D721Med (cell line): ENCODE measurements at regions not wholly inside any gene's neighbourhood (a gene's known extent, or its start where the extent isn't known, plus 50 kb on each side); places are given as distances from the start of the nearest gene placed in this dataset.

Experiments
- DNase-seq: peaks from one replicate; pipeline ENCODE4 v3.0.0; 2011; ENCODE audit warnings: low spot score; ENCODE audit not compliant: insufficient read length
- FAIRE-seq: peaks from 2 replicates; lab custom pipeline; 2011; peaks lifted over from hg19 to GRCh38; lab: Jason Lieb, UNC
- CTCF ChIP-seq: IDR thresholded peaks from 2 replicates; pipeline ENCODE4 v1.5.1; 2012; ENCODE audit warnings: mild to moderate bottlenecking, control low read depth; ENCODE audit not compliant: insufficient read depth; ENCODE audit errors: missing control alignments

- DNase-seq = no peak
- no peak for TF ChIP-seq CTCF
- no peak for FAIRE-seq
Observed at GRCh38 chr13:22152751-22153150, 481.9 kb downstream of the FGF9 start.

- FAIRE-seq = no peak
- TF ChIP-seq CTCF = no peak
Observed at GRCh38 chr13:22154041-22154440, 483.2 kb downstream of the FGF9 start.

DNA sequence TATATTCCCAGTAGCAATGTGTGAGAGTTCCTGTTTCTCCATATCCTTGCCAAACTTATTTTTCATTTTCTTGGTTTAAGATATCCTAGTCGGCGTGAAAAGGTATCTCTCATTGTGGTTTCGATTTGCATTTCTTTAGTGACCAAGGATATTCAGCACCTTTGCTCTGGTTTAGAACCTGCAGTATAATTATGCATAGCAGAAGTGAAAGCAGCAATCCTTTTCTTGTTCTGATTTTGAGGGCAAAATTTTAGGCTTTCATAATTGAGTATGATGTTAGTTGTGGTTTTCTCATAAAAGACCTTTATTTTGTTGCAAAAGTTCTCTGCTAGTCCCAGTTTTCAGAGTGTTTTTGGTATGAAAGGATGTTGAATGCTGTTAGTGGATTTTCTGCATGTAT is 491.0 kb downstream of the FGF9 start:
- no peak for FAIRE-seq

More at GRCh38 chr13:22154041-22154440, 483.2 kb downstream of the FGF9 start:
- DNase-seq = no peak

GRCh38 chr13:22162889-22163288 is 492.0 kb downstream of the FGF9 start:
- DNase-seq (no peak), FAIRE-seq (no peak)
- TF ChIP-seq CTCF = no peak

More for the DNA sequence above, 491.0 kb downstream of the FGF9 start:
- no peak for DNase-seq
- TF ChIP-seq CTCF = no peak

DNA sequence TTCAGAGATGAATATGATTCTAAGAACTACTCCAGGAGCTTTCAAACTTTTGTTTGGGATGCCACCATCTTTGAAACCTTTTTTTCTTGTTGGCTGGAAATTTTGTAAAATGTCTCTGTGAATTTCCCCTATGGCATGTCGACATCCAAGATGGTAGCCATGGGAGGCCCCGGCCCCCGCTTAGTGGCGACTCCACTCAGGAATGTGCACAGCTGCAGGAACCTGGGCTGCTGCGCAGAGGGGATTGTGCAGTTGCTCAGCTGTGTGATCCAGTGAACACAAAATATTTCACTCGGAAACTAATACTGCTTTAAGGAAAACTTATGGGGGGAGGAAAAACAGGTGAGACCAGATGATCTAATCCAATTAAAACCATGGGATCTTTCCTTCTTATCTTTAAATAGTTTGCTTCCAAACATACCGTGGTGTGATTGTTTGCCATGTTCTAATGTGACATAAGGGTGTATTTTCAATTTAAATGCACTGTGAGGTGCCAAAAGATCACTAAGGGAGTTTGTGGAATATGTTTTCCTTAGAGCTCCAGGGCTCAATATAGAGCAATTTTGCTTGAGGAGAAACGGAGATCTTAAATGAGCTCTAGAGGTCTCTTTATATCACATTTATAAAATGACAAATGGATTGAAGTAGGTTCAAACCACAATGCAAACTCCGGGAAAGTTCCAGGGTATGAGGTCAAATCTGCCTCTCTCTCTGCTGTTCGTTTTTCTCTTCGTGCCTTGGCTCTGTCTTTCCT is 497.7 kb downstream of the FGF9 start:
- no peak for DNase-seq
- FAIRE-seq = no peak
- no peak for TF ChIP-seq CTCF

DNA sequence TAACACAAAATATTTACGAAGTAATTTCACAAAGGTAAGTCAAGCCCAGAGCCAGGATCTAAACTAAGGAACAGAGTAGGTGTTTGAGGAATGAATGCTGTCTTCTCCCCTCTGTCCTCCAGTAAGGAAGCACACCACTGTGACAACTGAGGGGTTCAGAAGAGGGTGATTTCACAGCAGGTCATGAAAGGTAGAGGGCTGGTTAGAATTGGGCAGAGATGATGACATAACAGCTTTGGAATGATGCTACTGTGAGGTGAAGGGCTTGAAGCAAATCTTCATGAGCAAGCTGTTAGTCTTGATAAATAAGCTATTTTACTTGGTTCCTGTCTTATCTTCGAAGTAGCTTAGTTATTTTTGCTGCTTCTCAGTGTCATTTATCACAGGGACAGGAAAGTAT is 498.6 kb downstream of the FGF9 start:
- TF ChIP-seq CTCF = no peak
- no peak for DNase-seq
- FAIRE-seq = no peak

DNA sequence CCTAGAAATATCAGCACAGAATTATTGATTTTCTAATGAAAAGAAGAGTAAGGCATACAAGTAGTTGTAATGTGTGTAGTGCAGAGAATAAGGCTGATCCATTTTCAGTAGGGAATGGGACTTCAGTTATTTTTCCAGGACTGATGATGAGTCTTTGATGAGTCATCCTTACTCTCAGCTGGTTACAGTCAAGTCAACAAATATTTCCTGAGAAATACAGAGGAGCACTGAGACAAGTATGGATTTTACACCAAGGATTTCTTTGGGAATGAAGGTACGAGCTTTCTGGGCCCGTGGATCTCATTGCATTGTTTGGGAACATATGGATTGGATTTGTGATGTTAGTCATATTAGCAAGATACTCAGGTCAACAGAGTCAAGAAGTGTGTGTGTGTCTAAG is 502.7 kb downstream of the FGF9 start:
- no peak for TF ChIP-seq CTCF
- DNase-seq = no peak
- no peak for FAIRE-seq
